Caco-2 (cell line): ENCODE measurements at regions not wholly inside any gene's neighbourhood (a gene's known extent, or its start where the extent isn't known, plus 50 kb on each side); places are given as distances from the start of the nearest gene placed in this dataset.

Experiments used
- BruUV-seq: library from RNA; stranded (reverse); fragments of 400-500 nt; replicated peaks from 2 replicates; lab custom pipeline; 2021; lab: Mats Ljungman, UMichigan
- CTCF ChIA-PET: fragments of 300-600 bp; sonication (Branson Sonifier 250); formaldehyde crosslinking; loops from one replicate; lab custom pipeline; 2022; ENCODE audit warnings: antibody characterized with exemption; lab: Charles Lee
- POLR2A ChIA-PET: fragments of 300-600 bp; sonication (Branson Sonifier 250); formaldehyde crosslinking; loops from one replicate; lab custom pipeline; 2022; ENCODE audit warnings: antibody characterized with exemption; lab: Charles Lee
- DNase-seq, 2 experiments: peaks; one replicate each; pipeline versions ENCODE4 v3.0.0 to v3.0.0-alpha.2; 2020 to 2022
- H3K27me3 ChIP-seq: replicated peaks from 2 replicates; pipeline ENCODE4 v1.6.0; 2011; ENCODE audit warnings: low read length; ENCODE audit not compliant: control insufficient read depth, insufficient read depth
- H3K36me3 ChIP-seq: 2 replicates; pipeline ENCODE4 v1.5.1; 2011; ENCODE audit warnings: low read length; ENCODE audit not compliant: control insufficient read depth, insufficient read depth
- H3K4me1 ChIP-seq: fragments of 250-450 bp; sonication (Bioruptor Pico); 2 replicates; pipeline ENCODE4 v1.5.1; 2020; ENCODE audit warnings: mild to moderate bottlenecking
- H3K4me3 ChIP-seq: 2 replicates; pipeline ENCODE4 v1.5.1; 2011; ENCODE audit warnings: low read depth, mild to moderate bottlenecking, control low read depth, low read length
- H3K9me3 ChIP-seq: fragments of 250-450 bp; sonication (Bioruptor Pico); 2 replicates; pipeline ENCODE4 v1.5.1; 2020; ENCODE audit warnings: mild to moderate bottlenecking, moderate library complexity
- H3K27ac Mint-ChIP-seq: one replicate; pipeline ENCODE4 v1.8.0; 2022; ENCODE audit warnings: mixed read lengths; ENCODE audit not compliant: unreplicated experiment
- H3K27me3 Mint-ChIP-seq: one replicate; pipeline ENCODE4 v1.8.0; 2022; ENCODE audit warnings: mixed read lengths; ENCODE audit not compliant: insufficient read depth, unreplicated experiment
- H3K36me3 Mint-ChIP-seq: one replicate; pipeline ENCODE4 v1.8.0; 2022; ENCODE audit warnings: mild to moderate bottlenecking, mixed read lengths; ENCODE audit not compliant: insufficient read depth, unreplicated experiment
- H3K4me1 Mint-ChIP-seq: one replicate; pipeline ENCODE4 v1.8.0; 2022; ENCODE audit warnings: low read depth, mixed read lengths; ENCODE audit not compliant: unreplicated experiment
- H3K4me3 Mint-ChIP-seq: one replicate; pipeline ENCODE4 v1.8.0; 2022; ENCODE audit warnings: mild to moderate bottlenecking, moderate library complexity, mixed read lengths; ENCODE audit not compliant: unreplicated experiment
- H3K9me3 Mint-ChIP-seq: one replicate; pipeline ENCODE4 v1.8.0; 2022; ENCODE audit warnings: mixed read lengths; ENCODE audit not compliant: unreplicated experiment
- CTCF ChIP-seq, 2 experiments: fragments of 200-600 bp in 1 of 2; IDR thresholded peaks; 1 replicate in 1 of 2; 2 replicates in 1 of 2; pipeline versions ENCODE4 v1.5.1 to v1.8.0; 2011 to 2022; ENCODE audit warnings: antibody characterized with exemption in 1 of 2, control low read depth in 1 of 2, inconsistent platforms in 1 of 2, low read depth in 1 of 2, low read length in 1 of 2, mild to moderate bottlenecking in 1 of 2, moderate library complexity in 1 of 2; ENCODE audit not compliant: insufficient read depth in 1 of 2, severe bottlenecking in 1 of 2, unreplicated experiment in 1 of 2
- intact Hi-C: fragments of 100-400 bp; cut with micrococcal nuclease; formaldehyde crosslinking; loops from one replicate; pipeline ENCODE4 v1.10.0; 2022; ENCODE audit not compliant: unreplicated experiment

- Histone ChIP-seq H3K4me3 (no peak overlapping the region), H3K27me3 (no peaks in the 10 kb centered on the region), H3K4me1 (no peaks in the 10 kb centered on the region), H3K36me3 (no peaks in the 10 kb centered on the region), H3K9me3 (no peaks in the 10 kb centered on the region)
- ChIA-PET POLR2A (no interaction called here), CTCF (no interaction called here)
- Mint-ChIP-seq H3K9me3 (no peaks in the 10 kb centered on the region), H3K4me3 (no peak overlapping the region), H3K4me1 (no peaks in the 10 kb centered on the region), H3K36me3 (no peaks in the 10 kb centered on the region), H3K27me3 (no peaks in the 10 kb centered on the region), H3K27ac (no peak overlapping the region)
- no peak for DNase-seq
- BruUV-seq: no TSS peak
- intact Hi-C loops: no loop called here
- no peak for TF ChIP-seq CTCF (IDR thresholded peaks at IDR 0.05; ENCODE audit: insufficient read depth in 1 of 2, low read depth in 1 of 2, low read length in 1 of 2, severe bottlenecking in 1 of 2, unreplicated experiment in 1 of 2)
Observed at GRCh38 chr6:105786449-105786848, 299.7 kb upstream of the PRDM1 start.

- TF ChIP-seq CTCF (IDR thresholded peaks at IDR 0.05; ENCODE audit: insufficient read depth in 1 of 2, low read depth in 1 of 2, low read length in 1 of 2, severe bottlenecking in 1 of 2, unreplicated experiment in 1 of 2): no peak
- Mint-ChIP-seq H3K4me3 (no peak overlapping the region), H3K36me3 (no peaks in the 10 kb centered on the region), H3K27me3 (no peaks in the 10 kb centered on the region), H3K4me1 (no peaks in the 10 kb centered on the region), H3K9me3 (no peaks in the 10 kb centered on the region), H3K27ac (no peak overlapping the region)
- POLR2A ChIA-PET: no interaction called here
- no peaks in the 10 kb centered on the region for H3K4me1 ChIP-seq
- H3K36me3 ChIP-seq: no peaks in the 10 kb centered on the region
- H3K9me3 ChIP-seq: no peaks in the 10 kb centered on the region
- BruUV-seq: no TSS peak
- H3K27me3 ChIP-seq: no peaks in the 10 kb centered on the region
- DNase-seq: no peak
- H3K4me3 ChIP-seq: no peak overlapping the region
- CTCF ChIA-PET: no interaction called here
- intact Hi-C loops: no loop called here
Observed at GRCh38 chr6:105785066-105785811, 300.9 kb upstream of the PRDM1 start.

GRCh38 chr6:105784179-105784578 is 302.0 kb upstream of the PRDM1 start:
- H3K4me1 ChIP-seq: no peaks in the 10 kb centered on the region
- H3K27ac Mint-ChIP-seq: no peak overlapping the region
- intact Hi-C loops: no loop called here
- H3K27me3 ChIP-seq: no peaks in the 10 kb centered on the region
- CTCF ChIA-PET: no interaction called here
- BruUV-seq: no TSS peak
- no peaks in the 10 kb centered on the region for H3K9me3 Mint-ChIP-seq
- no peaks in the 10 kb centered on the region for H3K9me3 ChIP-seq
- H3K36me3 Mint-ChIP-seq: no peaks in the 10 kb centered on the region
- no peak overlapping the region for H3K4me3 ChIP-seq
- H3K4me1 Mint-ChIP-seq: no peaks in the 10 kb centered on the region
- H3K36me3 ChIP-seq: no peaks in the 10 kb centered on the region
- TF ChIP-seq CTCF (IDR thresholded peaks at IDR 0.05; ENCODE audit: insufficient read depth in 1 of 2, low read depth in 1 of 2, low read length in 1 of 2, severe bottlenecking in 1 of 2, unreplicated experiment in 1 of 2): no peak
- no peak overlapping the region for H3K4me3 Mint-ChIP-seq
- no peaks in the 10 kb centered on the region for H3K27me3 Mint-ChIP-seq
- POLR2A ChIA-PET: no interaction called here
- DNase-seq: no peak
